ENCODE measurements at regions not wholly inside any gene's neighbourhood (a gene's known extent, or its start where the extent isn't known, plus 50 kb on each side); places are given as distances from the start of the nearest gene placed in this dataset.

DNA sequence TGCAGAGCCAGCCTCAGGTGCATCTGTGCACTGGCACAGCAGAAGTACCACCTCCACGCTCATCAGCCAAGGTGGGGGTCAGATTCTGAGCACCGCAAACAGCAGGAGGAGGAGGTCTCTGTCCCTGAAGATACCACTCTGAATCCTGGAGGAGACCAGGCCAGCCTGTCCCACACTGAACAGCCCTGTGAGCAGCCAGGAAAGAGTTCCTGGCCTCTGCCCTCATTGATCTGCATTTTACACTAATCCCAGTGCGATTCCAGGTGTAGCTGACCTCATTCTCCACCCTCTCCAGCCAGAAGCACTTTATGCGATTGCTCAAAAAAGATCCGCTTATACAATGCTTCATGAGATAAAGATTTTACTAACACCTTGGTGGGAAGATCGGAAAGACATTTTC, 99.1 kb upstream of the CACUL1 start:
- no peak overlapping the region for H3K4me2 ChIP-seq (ENCODE audit: low read depth, low read length)

GRCh38 chr10:118856106-118856505, 101.3 kb upstream of the CACUL1 start:
- H3K27me3 ChIP-seq (replicated peaks; ENCODE audit: insufficient read depth, low read length) = no peaks in the 10 kb centered on the region
- no peak for TF ChIP-seq EZH2phosphoT487 (IDR thresholded peaks at IDR 0.05; ENCODE audit: low read length)
- TF ChIP-seq, protein P1, sequence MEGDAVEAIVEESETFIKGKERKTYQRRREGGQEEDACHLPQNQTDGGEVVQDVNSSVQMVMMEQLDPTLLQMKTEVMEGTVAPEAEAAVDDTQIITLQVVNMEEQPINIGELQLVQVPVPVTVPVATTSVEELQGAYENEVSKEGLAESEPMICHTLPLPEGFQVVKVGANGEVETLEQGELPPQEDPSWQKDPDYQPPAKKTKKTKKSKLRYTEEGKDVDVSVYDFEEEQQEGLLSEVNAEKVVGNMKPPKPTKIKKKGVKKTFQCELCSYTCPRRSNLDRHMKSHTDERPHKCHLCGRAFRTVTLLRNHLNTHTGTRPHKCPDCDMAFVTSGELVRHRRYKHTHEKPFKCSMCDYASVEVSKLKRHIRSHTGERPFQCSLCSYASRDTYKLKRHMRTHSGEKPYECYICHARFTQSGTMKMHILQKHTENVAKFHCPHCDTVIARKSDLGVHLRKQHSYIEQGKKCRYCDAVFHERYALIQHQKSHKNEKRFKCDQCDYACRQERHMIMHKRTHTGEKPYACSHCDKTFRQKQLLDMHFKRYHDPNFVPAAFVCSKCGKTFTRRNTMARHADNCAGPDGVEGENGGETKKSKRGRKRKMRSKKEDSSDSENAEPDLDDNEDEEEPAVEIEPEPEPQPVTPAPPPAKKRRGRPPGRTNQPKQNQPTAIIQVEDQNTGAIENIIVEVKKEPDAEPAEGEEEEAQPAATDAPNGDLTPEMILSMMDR (IDR thresholded peaks at IDR 0.05; ENCODE audit: low read length) = no peak
- no peak for TF ChIP-seq EZH2 (optimal IDR thresholded peaks at IDR 0.05; ENCODE audit: low read depth, low read length)
- H3K9ac ChIP-seq (ENCODE audit: low read length) = no peak overlapping the region
- no peaks in the 10 kb centered on the region for H3K9me3 ChIP-seq (replicated peaks; ENCODE audit: insufficient read depth, low read length)
- no peaks in the 10 kb centered on the region for H3K9me2 ChIP-seq (replicated peaks; ENCODE audit: insufficient read depth, low read length)
- no peaks in the 10 kb centered on the region for H3K36me3 ChIP-seq (replicated peaks; ENCODE audit: insufficient read depth, low read length)
- no peaks in the 10 kb centered on the region for H3K79me2 ChIP-seq (ENCODE audit: low read length)
- no peak overlapping the region for H3K4me3 ChIP-seq (ENCODE audit: low read length)
- no peak for DNase-seq
- no peaks in the 10 kb centered on the region for H3K4me1 ChIP-seq (ENCODE audit: low read length)
- H2AFZ ChIP-seq (ENCODE audit: low read length) = no peak overlapping the region
- no peaks in the 10 kb centered on the region for H4K20me1 ChIP-seq (ENCODE audit: insufficient read depth, low read length)
- H3K27ac ChIP-seq (ENCODE audit: low read length) = no peak overlapping the region
- H3F3A ChIP-seq (ENCODE audit: insufficient read depth, low read length) = no peaks in the 10 kb centered on the region
- H3K4me2 ChIP-seq (ENCODE audit: low read depth, low read length) = no peak overlapping the region

More for the DNA sequence above, 99.1 kb upstream of the CACUL1 start:
- H3K27ac ChIP-seq (ENCODE audit: low read length) = no peak overlapping the region
- H2AFZ ChIP-seq (ENCODE audit: low read length) = no peak overlapping the region
- H4K20me1 ChIP-seq (ENCODE audit: insufficient read depth, low read length) = no peaks in the 10 kb centered on the region
- no peak overlapping the region for H3K4me3 ChIP-seq (ENCODE audit: low read length)
- H3K36me3 ChIP-seq (replicated peaks; ENCODE audit: insufficient read depth, low read length) = no peaks in the 10 kb centered on the region
- no peak overlapping the region for H3K9ac ChIP-seq (ENCODE audit: low read length)
- H3K27me3 ChIP-seq (replicated peaks; ENCODE audit: insufficient read depth, low read length) = no peaks in the 10 kb centered on the region
- TF ChIP-seq, protein P1 (IDR thresholded peaks at IDR 0.05; ENCODE audit: low read length) = no peak
- TF ChIP-seq EZH2 (optimal IDR thresholded peaks at IDR 0.05; ENCODE audit: low read depth, low read length) (no peak), EZH2phosphoT487 (IDR thresholded peaks at IDR 0.05; ENCODE audit: low read length) (no peak)
- H3K4me1 ChIP-seq (ENCODE audit: low read length) = no peaks in the 10 kb centered on the region
- no peak for DNase-seq
- H3K79me2 ChIP-seq (ENCODE audit: low read length) = no peaks in the 10 kb centered on the region
- no peaks in the 10 kb centered on the region for H3F3A ChIP-seq (ENCODE audit: insufficient read depth, low read length)
- H3K9me2 ChIP-seq (replicated peaks; ENCODE audit: insufficient read depth, low read length) = no peaks in the 10 kb centered on the region
- H3K9me3 ChIP-seq (replicated peaks; ENCODE audit: insufficient read depth, low read length) = no peaks in the 10 kb centered on the region

DNA sequence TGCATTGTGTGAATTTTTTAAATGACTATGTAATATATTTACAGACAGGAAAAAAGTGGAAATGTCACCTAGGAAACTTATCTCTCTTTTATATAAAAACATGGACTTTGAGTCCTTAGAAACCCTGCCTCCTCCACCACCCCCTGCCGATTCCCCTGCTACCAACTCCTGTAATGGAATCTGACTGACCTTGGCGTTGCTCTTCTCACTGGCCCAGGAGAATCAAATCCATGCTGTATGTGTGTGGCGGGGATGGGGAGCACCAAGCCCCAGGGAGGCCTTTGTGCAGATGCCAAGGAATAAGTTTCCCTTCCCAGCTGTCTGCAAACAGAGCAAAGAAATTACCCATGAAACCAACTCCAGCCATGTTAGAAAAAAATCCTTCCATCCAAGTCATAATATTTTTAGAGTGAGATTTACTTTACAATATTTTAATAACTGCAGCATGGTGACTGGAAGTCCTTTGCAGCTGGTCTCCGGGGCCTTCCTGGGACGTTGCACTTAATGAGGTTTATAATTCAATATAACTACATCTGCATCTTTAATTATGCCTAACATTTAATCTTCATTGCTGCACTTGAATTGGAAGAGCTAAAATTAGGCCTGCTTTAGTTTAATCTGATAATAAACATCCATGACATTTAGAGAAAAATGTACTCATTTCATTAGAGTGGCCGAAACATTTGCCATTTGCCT, 111.4 kb upstream of the CACUL1 start:
- no peaks in the 10 kb centered on the region for H3K36me3 ChIP-seq (replicated peaks; ENCODE audit: insufficient read depth, low read length)
- H3K9me3 ChIP-seq (replicated peaks; ENCODE audit: insufficient read depth, low read length) = no peaks in the 10 kb centered on the region
- no peaks in the 10 kb centered on the region for H3K27me3 ChIP-seq (replicated peaks; ENCODE audit: insufficient read depth, low read length)
- no peaks in the 10 kb centered on the region for H3K9me2 ChIP-seq (replicated peaks; ENCODE audit: insufficient read depth, low read length)
- no peak overlapping the region for H3K9ac ChIP-seq (ENCODE audit: low read length)
- H3K4me3 ChIP-seq (ENCODE audit: low read length) = no peak overlapping the region
- no peak for DNase-seq
- no peaks in the 10 kb centered on the region for H3F3A ChIP-seq (ENCODE audit: insufficient read depth, low read length)
- H2AFZ ChIP-seq (ENCODE audit: low read length) = no peak overlapping the region
- H3K4me2 ChIP-seq (ENCODE audit: low read depth, low read length) = no peak overlapping the region
- TF ChIP-seq EZH2phosphoT487 (IDR thresholded peaks at IDR 0.05; ENCODE audit: low read length) = no peak
- TF ChIP-seq, protein P1 (IDR thresholded peaks at IDR 0.05; ENCODE audit: low read length) = no peak
- TF ChIP-seq EZH2 (optimal IDR thresholded peaks at IDR 0.05; ENCODE audit: low read depth, low read length) = no peak
- no peaks in the 10 kb centered on the region for H3K79me2 ChIP-seq (ENCODE audit: low read length)
- no peak overlapping the region for H3K27ac ChIP-seq (ENCODE audit: low read length)
- H4K20me1 ChIP-seq (ENCODE audit: insufficient read depth, low read length) = no peaks in the 10 kb centered on the region
- H3K4me1 ChIP-seq (ENCODE audit: low read length) = no peaks in the 10 kb centered on the region
